HEK293 (cell line): ENCODE measurements at regions not wholly inside any gene's neighbourhood (a gene's known extent, or its start where the extent isn't known, plus 50 kb on each side); places are given as distances from the start of the nearest gene placed in this dataset.

ENCODE experiments used
- CTCF ChIA-PET: fragments of 350-600 bp; formaldehyde crosslinking; extraction: SDS; loops from one replicate; lab custom pipeline; 2021; ENCODE audit warnings: antibody characterized with exemption; lab: Yijun Ruan, JAX
- POLR2A ChIA-PET: fragments of 300-600 bp; formaldehyde crosslinking; extraction: SDS; loops from one replicate; lab custom pipeline; 2020; ENCODE audit warnings: antibody characterized with exemption, inconsistent platforms; lab: Yijun Ruan, JAX
- H3K27ac ChIP-seq: fragments of 200-500 bp; sonication (Bioruptor generic); 2 replicates; pipeline ENCODE4 v1.5.1; 2014; ENCODE audit warnings: low read depth, low read length, control low read depth, inconsistent platforms; ENCODE audit errors: extremely low read depth
- H3K36me3 ChIP-seq, 2 experiments: fragments of 200-500 bp in 1 of 2; sonication (Bioruptor generic) in 1 of 2; 1 replicate in 1 of 2; 2 replicates in 1 of 2; pipeline ENCODE4 v1.5.1; 2014 to 2017; ENCODE audit warnings: inconsistent platforms in 2 of 2, low read length in 2 of 2; ENCODE audit not compliant: control insufficient read depth in 2 of 2, insufficient read depth in 1 of 2
- H3K4me1 ChIP-seq: fragments of 200-500 bp; sonication (Bioruptor generic); 2 replicates; pipeline ENCODE4 v1.5.1; 2014; ENCODE audit warnings: mild to moderate bottlenecking, low read length, inconsistent platforms; ENCODE audit not compliant: control insufficient read depth, insufficient read depth
- H3K4me3 ChIP-seq: 2 replicates; pipeline ENCODE4 v1.5.1; 2011; ENCODE audit warnings: low read depth, mild to moderate bottlenecking, control low read depth, low read length, moderate library complexity
- H3K9me3 ChIP-seq: fragments of 200-500 bp; sonication (Bioruptor generic); 2 replicates; pipeline ENCODE4 v1.5.1; 2014; ENCODE audit warnings: low read depth, low read length, inconsistent platforms; ENCODE audit not compliant: control insufficient read depth, insufficient read depth
- BCL11B ChIP-seq: fragments of 450-650 bp; formaldehyde crosslinking; IDR thresholded peaks from 2 replicates; pipeline ENCODE4 v1.5.1; 2016; ENCODE audit warnings: low read depth, missing biosample characterization, missing genetic modification characterization
- SALL2 ChIP-seq: fragments of 450-650 bp; formaldehyde crosslinking; IDR thresholded peaks from 2 replicates; pipeline ENCODE4 v1.5.0; 2017; ENCODE audit warnings: missing biosample characterization, mild to moderate bottlenecking, missing genetic modification characterization, borderline replicate concordance
- TCF7L2 ChIP-seq: IDR thresholded peaks from 2 replicates; pipeline ENCODE4 v1.6.1; 2011; ENCODE audit warnings: low read depth, mild to moderate bottlenecking, inconsistent platforms, low read length, moderate library complexity, borderline replicate concordance
- WT1 ChIP-seq: fragments of 450-650 bp; formaldehyde crosslinking; IDR thresholded peaks from 2 replicates; pipeline ENCODE4 v1.5.1; 2016; ENCODE audit warnings: missing biosample characterization, missing genetic modification characterization
- ZNF10 ChIP-seq: fragments of 450-650 bp; formaldehyde crosslinking; IDR thresholded peaks from 2 replicates; pipeline ENCODE4 v1.5.1; 2017; ENCODE audit warnings: missing biosample characterization, missing genetic modification characterization
- ZNF16 ChIP-seq: fragments of 450-650 bp; formaldehyde crosslinking; IDR thresholded peaks from 2 replicates; pipeline ENCODE4 v1.5.1; 2016; ENCODE audit warnings: low read depth, missing biosample characterization, missing genetic modification characterization
- ZNF221 ChIP-seq: fragments of 450-650 bp; formaldehyde crosslinking; IDR thresholded peaks from 2 replicates; pipeline ENCODE4 v1.5.1; 2017; ENCODE audit warnings: missing biosample characterization, missing genetic modification characterization, borderline replicate concordance
- ZNF501 ChIP-seq: fragments of 450-650 bp; formaldehyde crosslinking; IDR thresholded peaks from 2 replicates; pipeline ENCODE4 v1.5.1; 2016; ENCODE audit warnings: missing biosample characterization, missing genetic modification characterization
- ZNF521 ChIP-seq: fragments of 450-650 bp; formaldehyde crosslinking; IDR thresholded peaks from 2 replicates; pipeline ENCODE4 v1.5.1; 2017; ENCODE audit warnings: missing biosample characterization, mild to moderate bottlenecking, missing genetic modification characterization
- ZNF529 ChIP-seq: fragments of 450-650 bp; formaldehyde crosslinking; IDR thresholded peaks from 2 replicates; pipeline ENCODE4 v1.5.1; 2017; ENCODE audit warnings: missing genetic modification characterization, missing biosample characterization; ENCODE audit not compliant: insufficient replicate concordance
- ZNF560 ChIP-seq: fragments of 450-650 bp; formaldehyde crosslinking; IDR thresholded peaks from 2 replicates; pipeline ENCODE4 v1.5.1; 2017; ENCODE audit warnings: missing biosample characterization, missing genetic modification characterization, borderline replicate concordance
- ZNF600 ChIP-seq: fragments of 450-650 bp; formaldehyde crosslinking; IDR thresholded peaks from 2 replicates; pipeline ENCODE4 v1.5.1; 2016; ENCODE audit warnings: missing biosample characterization, missing genetic modification characterization
- ZNF629 ChIP-seq: fragments of 450-650 bp; formaldehyde crosslinking; IDR thresholded peaks from 2 replicates; pipeline ENCODE4 v1.5.1; 2017; ENCODE audit warnings: missing biosample characterization, missing genetic modification characterization
- ZNF792 ChIP-seq: fragments of 450-650 bp; formaldehyde crosslinking; IDR thresholded peaks from 2 replicates; pipeline ENCODE4 v1.5.1; 2016; ENCODE audit warnings: missing biosample characterization, missing genetic modification characterization
- TF ChIP-seq, protein P1 (sequence below): fragments of 450-650 bp; formaldehyde crosslinking; IDR thresholded peaks from 2 replicates; pipeline ENCODE4 v1.5.1; 2016; ENCODE audit warnings: missing biosample characterization, missing genetic modification characterization
- TF ChIP-seq, protein P2 (sequence below): fragments of 450-650 bp; formaldehyde crosslinking; IDR thresholded peaks from 2 replicates; pipeline ENCODE4 v1.5.1; 2016; ENCODE audit warnings: missing biosample characterization, missing genetic modification characterization
- TF ChIP-seq, protein P3 (sequence below): fragments of 450-650 bp; formaldehyde crosslinking; IDR thresholded peaks from 2 replicates; pipeline ENCODE4; 2016; ENCODE audit warnings: missing biosample characterization, missing genetic modification characterization
- TF ChIP-seq, protein P4 (sequence below): fragments of 450-650 bp; formaldehyde crosslinking; IDR thresholded peaks from 2 replicates; pipeline ENCODE4 v1.5.1; 2016; ENCODE audit warnings: missing biosample characterization, missing genetic modification characterization
- TF ChIP-seq, protein P5 (sequence below): fragments of 450-650 bp; formaldehyde crosslinking; IDR thresholded peaks from 2 replicates; pipeline ENCODE4 v1.5.1; 2016; ENCODE audit warnings: missing biosample characterization, missing genetic modification characterization
- TF ChIP-seq, protein P6 (sequence below): fragments of 450-650 bp; formaldehyde crosslinking; IDR thresholded peaks from 2 replicates; pipeline ENCODE4 v1.5.1; 2016; ENCODE audit warnings: missing biosample characterization, missing genetic modification characterization
- TF ChIP-seq, protein P7 (sequence below): fragments of 450-650 bp; formaldehyde crosslinking; IDR thresholded peaks from 2 replicates; pipeline ENCODE4 v1.5.1; 2017; ENCODE audit warnings: missing biosample characterization, missing genetic modification characterization

DNA sequence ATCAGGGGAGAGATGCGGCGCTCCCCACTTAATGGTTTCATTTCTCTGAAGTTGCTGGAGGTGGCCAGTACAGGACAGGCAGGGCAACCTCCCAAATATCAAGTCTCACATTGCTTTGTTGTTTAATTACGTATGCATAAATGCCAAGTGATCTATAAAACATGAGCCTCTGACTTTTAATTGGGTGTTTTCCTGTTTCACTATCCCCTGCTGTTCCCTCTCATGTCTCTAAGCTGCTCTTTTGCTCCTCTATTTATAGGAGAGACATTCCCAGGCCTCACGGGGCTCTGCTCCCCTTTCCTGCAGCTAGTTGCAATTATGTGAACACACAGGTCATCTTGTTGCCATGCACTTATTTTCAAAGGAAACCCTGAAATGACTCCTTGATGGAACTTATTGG lies 1173.5 kb upstream of the GOT2 start (continued):
- TF ChIP-seq, protein P1, sequence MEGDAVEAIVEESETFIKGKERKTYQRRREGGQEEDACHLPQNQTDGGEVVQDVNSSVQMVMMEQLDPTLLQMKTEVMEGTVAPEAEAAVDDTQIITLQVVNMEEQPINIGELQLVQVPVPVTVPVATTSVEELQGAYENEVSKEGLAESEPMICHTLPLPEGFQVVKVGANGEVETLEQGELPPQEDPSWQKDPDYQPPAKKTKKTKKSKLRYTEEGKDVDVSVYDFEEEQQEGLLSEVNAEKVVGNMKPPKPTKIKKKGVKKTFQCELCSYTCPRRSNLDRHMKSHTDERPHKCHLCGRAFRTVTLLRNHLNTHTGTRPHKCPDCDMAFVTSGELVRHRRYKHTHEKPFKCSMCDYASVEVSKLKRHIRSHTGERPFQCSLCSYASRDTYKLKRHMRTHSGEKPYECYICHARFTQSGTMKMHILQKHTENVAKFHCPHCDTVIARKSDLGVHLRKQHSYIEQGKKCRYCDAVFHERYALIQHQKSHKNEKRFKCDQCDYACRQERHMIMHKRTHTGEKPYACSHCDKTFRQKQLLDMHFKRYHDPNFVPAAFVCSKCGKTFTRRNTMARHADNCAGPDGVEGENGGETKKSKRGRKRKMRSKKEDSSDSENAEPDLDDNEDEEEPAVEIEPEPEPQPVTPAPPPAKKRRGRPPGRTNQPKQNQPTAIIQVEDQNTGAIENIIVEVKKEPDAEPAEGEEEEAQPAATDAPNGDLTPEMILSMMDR, result no peak
- TF ChIP-seq TCF7L2 (no peak), ZNF16 (tag by site-specific recombination) (no peak), ZNF501 (tag by site-specific recombination) (no peak), WT1 (tag by site-specific recombination) (no peak), ZNF521 (tag by site-specific recombination) (no peak)
- TF ChIP-seq, protein P2, sequence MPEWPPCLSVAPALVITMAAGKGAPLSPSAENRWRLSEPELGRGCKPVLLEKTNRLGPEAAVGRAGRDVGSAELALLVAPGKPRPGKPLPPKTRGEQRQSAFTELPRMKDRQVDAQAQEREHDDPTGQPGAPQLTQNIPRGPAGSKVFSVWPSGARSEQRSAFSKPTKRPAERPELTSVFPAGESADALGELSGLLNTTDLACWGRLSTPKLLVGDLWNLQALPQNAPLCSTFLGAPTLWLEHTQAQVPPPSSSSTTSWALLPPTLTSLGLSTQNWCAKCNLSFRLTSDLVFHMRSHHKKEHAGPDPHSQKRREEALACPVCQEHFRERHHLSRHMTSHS (tag by site-specific recombination), result no peak

DNA sequence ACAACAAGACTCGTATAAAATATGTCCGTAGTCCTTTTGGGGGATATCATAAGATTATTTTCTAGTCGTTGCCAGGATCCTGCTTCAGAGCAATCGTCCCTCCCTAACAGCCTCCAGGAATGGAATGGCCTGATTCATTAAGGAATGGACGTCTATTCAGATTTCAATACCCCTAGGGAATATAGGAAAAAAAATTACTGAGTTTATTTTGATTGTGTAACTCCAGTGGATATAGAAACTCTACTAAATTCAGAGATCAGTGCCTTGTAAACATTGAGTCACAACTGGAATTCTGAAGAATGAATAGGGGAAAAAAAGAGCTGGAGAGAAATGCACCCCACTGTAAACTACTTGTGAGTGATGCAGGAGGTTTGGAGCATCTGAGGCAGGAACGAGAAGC lies 1171.5 kb upstream of the GOT2 start:
- H3K27ac ChIP-seq, result no peak overlapping the region
- H3K4me3 ChIP-seq, result no peak overlapping the region
- CTCF ChIA-PET, result no interaction called here
- H3K36me3 ChIP-seq, result no peaks in the 10 kb centered on the region
- H3K9me3 ChIP-seq, result no peaks in the 10 kb centered on the region
- TF ChIP-seq BCL11B (tag by site-specific recombination) (no peak), ZNF529 (tag by site-specific recombination) (no peak), ZNF560 (tag by site-specific recombination) (no peak), ZNF629 (tag by site-specific recombination) (no peak), ZNF600 (tag by site-specific recombination) (no peak), ZNF10 (tag by site-specific recombination) (no peak)
- TF ChIP-seq, protein P3, sequence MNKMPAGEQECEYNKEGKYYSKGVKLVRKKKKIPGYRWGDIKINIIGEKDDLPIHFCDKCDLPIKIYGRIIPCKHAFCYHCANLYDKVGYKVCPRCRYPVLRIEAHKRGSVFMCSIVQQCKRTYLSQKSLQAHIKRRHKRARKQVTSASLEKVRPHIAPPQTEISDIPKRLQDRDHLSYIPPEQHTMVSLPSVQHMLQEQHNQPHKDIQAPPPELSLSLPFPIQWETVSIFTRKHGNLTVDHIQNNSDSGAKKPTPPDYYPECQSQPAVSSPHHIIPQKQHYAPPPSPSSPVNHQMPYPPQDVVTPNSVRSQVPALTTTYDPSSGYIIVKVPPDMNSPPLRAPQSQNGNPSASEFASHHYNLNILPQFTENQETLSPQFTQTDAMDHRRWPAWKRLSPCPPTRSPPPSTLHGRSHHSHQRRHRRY (tag by site-specific recombination), result no peak
- H3K4me1 ChIP-seq, result no peaks in the 10 kb centered on the region
- POLR2A ChIA-PET, result no interaction called here

DNA sequence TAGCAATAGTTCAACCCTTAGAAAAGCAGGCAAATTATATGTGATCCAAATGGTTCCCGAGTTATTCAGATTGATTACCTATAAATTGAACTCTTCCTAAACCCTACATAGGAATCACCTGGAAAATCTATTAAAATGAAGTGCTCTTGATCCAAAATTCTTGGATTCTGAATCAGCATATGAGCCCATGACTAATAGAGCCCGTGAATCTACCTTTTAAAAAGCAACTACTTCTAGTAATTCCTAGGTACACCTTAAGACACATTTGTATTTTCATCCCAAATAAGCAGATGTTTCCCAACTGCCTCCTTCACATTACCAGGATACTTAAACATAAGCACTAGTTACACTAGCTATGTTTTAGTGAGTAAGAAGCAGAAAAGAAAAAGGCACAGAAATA lies 1171.0 kb upstream of the GOT2 start:
- CTCF ChIA-PET, result no interaction called here
- H3K27ac ChIP-seq, result no peak overlapping the region
- H3K36me3 ChIP-seq, result no peaks in the 10 kb centered on the region
- TF ChIP-seq ZNF792 (tag by site-specific recombination) (no peak), SALL2 (tag by site-specific recombination) (no peak), ZNF221 (tag by site-specific recombination) (no peak)
- TF ChIP-seq, protein P4, sequence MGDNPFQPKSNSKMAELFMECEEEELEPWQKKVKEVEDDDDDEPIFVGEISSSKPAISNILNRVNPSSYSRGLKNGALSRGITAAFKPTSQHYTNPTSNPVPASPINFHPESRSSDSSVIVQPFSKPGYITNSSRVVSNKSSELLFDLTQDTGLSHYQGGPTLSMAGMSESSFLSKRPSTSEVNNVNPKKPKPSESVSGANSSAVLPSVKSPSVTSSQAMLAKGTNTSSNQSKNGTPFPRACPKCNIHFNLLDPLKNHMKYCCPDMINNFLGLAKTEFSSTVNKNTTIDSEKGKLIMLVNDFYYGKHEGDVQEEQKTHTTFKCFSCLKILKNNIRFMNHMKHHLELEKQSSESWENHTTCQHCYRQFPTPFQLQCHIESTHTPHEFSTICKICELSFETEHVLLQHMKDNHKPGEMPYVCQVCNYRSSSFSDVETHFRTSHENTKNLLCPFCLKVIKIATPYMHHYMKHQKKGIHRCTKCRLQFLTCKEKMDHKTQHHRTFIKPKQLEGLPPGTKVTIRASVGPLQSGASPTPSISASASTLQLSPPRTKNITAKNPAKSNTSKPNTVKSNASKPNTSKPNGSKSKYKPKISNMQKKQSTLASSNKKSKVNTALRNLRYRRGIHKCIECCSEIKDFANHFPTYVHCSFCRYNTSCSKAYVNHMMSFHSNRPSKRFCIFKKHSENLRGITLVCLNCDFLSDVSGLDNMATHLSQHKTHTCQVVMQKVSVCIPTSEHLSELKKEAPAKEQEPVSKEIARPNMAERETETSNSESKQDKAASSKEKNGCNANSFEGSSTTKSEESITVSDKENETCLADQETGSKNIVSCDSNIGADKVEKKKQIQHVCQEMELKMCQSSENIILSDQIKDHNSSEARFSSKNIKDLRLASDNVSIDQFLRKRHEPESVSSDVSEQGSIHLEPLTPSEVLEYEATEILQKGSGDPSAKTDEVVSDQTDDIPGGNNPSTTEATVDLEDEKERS (tag by site-specific recombination), result no peak
- TF ChIP-seq, protein P5, sequence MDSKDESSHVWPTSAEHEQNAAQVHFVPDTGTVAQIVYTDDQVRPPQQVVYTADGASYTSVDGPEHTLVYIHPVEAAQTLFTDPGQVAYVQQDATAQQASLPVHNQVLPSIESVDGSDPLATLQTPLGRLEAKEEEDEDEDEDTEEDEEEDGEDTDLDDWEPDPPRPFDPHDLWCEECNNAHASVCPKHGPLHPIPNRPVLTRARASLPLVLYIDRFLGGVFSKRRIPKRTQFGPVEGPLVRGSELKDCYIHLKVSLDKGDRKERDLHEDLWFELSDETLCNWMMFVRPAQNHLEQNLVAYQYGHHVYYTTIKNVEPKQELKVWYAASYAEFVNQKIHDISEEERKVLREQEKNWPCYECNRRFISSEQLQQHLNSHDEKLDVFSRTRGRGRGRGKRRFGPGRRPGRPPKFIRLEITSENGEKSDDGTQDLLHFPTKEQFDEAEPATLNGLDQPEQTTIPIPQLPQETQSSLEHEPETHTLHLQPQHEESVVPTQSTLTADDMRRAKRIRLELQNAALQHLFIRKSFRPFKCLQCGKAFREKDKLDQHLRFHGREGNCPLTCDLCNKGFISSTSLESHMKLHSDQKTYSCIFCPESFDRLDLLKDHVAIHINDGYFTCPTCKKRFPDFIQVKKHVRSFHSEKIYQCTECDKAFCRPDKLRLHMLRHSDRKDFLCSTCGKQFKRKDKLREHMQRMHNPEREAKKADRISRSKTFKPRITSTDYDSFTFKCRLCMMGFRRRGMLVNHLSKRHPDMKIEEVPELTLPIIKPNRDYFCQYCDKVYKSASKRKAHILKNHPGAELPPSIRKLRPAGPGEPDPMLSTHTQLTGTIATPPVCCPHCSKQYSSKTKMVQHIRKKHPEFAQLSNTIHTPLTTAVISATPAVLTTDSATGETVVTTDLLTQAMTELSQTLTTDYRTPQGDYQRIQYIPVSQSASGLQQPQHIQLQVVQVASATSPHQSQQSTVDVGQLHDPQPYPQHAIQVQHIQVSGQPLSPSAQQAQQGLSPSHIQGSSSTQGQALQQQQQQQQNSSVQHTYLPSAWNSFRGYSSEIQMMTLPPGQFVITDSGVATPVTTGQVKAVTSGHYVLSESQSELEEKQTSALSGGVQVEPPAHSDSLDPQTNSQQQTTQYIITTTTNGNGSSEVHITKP (tag by site-specific recombination), result no peak
- TF ChIP-seq, protein P6, sequence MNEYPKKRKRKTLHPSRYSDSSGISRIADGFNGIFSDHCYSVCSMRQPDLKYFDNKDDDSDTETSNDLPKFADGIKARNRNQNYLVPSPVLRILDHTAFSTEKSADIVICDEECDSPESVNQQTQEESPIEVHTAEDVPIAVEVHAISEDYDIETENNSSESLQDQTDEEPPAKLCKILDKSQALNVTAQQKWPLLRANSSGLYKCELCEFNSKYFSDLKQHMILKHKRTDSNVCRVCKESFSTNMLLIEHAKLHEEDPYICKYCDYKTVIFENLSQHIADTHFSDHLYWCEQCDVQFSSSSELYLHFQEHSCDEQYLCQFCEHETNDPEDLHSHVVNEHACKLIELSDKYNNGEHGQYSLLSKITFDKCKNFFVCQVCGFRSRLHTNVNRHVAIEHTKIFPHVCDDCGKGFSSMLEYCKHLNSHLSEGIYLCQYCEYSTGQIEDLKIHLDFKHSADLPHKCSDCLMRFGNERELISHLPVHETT (tag by site-specific recombination), result no peak
- TF ChIP-seq, protein P7, sequence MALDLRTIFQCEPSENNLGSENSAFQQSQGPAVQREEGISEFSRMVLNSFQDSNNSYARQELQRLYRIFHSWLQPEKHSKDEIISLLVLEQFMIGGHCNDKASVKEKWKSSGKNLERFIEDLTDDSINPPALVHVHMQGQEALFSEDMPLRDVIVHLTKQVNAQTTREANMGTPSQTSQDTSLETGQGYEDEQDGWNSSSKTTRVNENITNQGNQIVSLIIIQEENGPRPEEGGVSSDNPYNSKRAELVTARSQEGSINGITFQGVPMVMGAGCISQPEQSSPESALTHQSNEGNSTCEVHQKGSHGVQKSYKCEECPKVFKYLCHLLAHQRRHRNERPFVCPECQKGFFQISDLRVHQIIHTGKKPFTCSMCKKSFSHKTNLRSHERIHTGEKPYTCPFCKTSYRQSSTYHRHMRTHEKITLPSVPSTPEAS, result no peak

More for the DNA sequence above, 1171.0 kb upstream of the GOT2 start:
- H3K9me3 ChIP-seq, result no peaks in the 10 kb centered on the region
- POLR2A ChIA-PET, result no interaction called here
- H3K4me1 ChIP-seq, result no peaks in the 10 kb centered on the region
- H3K4me3 ChIP-seq, result no peak overlapping the region
